ENCODE measurements at regions not wholly inside any gene's neighbourhood (a gene's known extent, or its start where the extent isn't known, plus 50 kb on each side); places are given as distances from the start of the nearest gene placed in this dataset.
A peak's percentile ranks its signal among the peaks of the same experiment; 100 is the strongest.

DNA sequence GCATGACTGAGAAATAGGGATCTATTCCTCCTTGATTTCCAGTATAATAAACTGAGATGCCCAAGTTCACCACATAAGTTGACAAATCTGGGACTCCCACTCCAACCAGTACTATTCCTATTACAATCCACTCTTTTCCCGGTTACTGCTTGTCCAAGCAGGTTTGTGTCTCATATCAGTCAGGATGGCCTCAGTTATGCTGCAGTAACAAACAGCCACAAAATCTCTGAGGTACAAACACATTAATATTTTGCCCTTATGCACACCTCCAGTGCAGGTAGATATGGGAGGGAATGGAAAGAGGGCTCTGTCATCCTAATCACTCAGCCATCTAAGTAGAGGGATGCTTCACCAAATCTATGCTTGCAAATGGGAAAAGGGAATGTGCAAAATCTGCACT lies 207.8 kb downstream of the RAB28 start:
- H3K9me3 Mint-ChIP-seq: peaks cover 12% of the 10 kb centered on the region in 2 donors
- peaks cover 6 to 8% of the 10 kb centered on the region in 2 donors for H3K36me3 Mint-ChIP-seq (ENCODE audit: insufficient read depth in 2 of 2)
- DNase-seq (no peak), ATAC-seq (replicated peaks in 1 of 2) (no peak)
- H3K4me3 Mint-ChIP-seq: no peak overlapping the region
- no peaks in the 10 kb centered on the region for H3K4me1 Mint-ChIP-seq (ENCODE audit: low read depth)
- no peak overlapping the region for H3K27ac Mint-ChIP-seq
- H3K27me3 Mint-ChIP-seq (ENCODE audit: low read depth): no peaks in the 10 kb centered on the region

DNA sequence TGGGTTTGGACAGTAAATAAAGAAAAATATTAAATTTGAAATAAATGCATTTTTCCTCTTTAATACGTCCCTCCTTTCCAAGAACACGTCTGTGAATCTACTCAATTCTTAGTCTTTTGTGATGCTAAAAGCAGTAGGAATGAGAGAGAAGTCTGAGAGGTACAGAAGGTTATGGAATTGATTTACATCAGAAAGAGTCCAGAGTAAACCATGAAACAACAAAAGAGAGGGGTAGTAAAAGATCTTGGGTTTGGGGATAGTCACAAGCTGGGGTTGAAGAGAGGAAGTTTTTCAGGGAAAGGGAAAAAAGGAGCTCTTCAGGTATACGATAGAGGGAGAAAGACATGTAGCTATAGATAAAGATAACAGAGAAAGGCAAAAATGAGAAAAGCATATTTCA lies 215.4 kb downstream of the RAB28 start:
- no peak for ATAC-seq (replicated peaks in 1 of 2)
- Mint-ChIP-seq H3K36me3 (ENCODE audit: insufficient read depth in 2 of 2) (peaks cover 4 to 6% of the 10 kb centered on the region in 2 donors), H3K27ac (no peak overlapping the region), H3K9me3 (peaks cover 0 to 7% of the 10 kb centered on the region in 2 donors), H3K27me3 (ENCODE audit: low read depth) (no peaks in the 10 kb centered on the region), H3K4me3 (no peak overlapping the region), H3K4me1 (ENCODE audit: low read depth) (no peaks in the 10 kb centered on the region)
- no peak for DNase-seq

DNA sequence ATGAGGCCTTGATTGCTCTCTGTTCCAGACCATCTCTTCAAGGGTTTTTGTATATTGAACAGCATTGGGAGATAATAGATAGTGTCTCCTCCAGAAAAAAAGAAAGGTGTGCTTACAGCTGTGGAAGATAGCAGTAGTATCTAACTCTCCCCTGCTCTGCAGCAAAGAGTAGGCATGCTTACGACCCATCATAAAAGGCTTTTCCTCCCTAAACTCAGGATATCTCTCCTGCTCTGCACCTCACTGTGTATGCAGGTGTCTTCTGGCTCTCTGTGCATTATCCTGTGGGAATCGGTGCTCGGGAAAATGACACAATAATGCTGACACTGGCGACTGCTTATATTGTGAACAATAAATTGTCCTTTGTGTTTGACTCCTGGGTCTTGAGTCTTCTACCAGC lies 216.0 kb downstream of the RAB28 start:
- Mint-ChIP-seq H3K27me3 (ENCODE audit: low read depth) (no peaks in the 10 kb centered on the region), H3K27ac (no peak overlapping the region), H3K9me3 (peaks cover 0 to 4% of the 10 kb centered on the region in 2 donors), H3K4me3 (no peak overlapping the region), H3K4me1 (ENCODE audit: low read depth) (no peaks in the 10 kb centered on the region), H3K36me3 (ENCODE audit: insufficient read depth in 2 of 2) (peaks cover 2 to 4% of the 10 kb centered on the region in 2 donors)
- ATAC-seq (replicated peaks in 1 of 2) (no peak), DNase-seq (no peak)

DNA sequence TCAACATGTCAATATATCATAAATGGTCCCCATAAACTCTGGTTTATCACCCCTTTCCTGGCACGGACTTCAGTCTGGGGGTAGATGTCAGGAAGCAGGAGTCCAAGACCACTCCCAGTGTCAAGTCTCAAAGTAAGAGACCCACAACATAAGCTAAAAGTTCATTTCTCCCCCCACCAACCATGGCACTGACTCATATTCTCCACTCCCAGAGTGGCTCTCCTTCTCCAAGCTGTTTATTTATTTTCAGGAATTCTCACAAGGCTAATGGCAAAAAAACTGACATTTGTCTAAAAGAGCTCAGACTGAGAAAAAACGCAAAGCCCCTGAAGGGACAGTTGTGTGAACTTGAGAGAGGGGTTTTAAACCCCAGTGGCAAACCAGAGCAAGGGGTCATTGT lies 217.0 kb downstream of the RAB28 start:
- ATAC-seq (replicated peaks in 1 of 2) (no peak), DNase-seq (no peak)
- Mint-ChIP-seq H3K27ac (no peak overlapping the region), H3K4me3 (no peak overlapping the region), H3K36me3 (ENCODE audit: insufficient read depth in 2 of 2) (peaks cover 2 to 4% of the 10 kb centered on the region in 2 donors), H3K27me3 (ENCODE audit: low read depth) (no peaks in the 10 kb centered on the region), H3K4me1 (ENCODE audit: low read depth) (no peaks in the 10 kb centered on the region), H3K9me3 (peaks cover 0 to 4% of the 10 kb centered on the region in 2 donors)

DNA sequence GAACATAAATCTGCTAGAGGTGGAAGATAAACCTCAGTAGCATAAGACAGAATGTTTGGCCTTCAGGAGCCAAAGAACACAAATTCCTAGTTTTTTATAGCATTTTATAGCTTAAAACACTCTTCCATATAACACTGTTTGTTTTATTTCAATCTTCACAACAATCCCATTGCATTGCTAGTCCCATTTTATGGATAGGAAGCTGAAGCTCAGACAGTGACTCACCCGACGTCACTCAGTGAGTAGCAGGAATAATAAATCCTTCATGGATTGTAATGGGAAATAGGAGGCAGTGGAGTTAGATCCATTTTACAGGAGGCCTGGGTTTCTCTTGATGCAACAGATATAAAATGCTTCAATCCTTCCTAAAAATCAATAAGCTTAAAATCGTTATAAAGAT lies 217.5 kb downstream of the RAB28 start:
- no peak for DNase-seq
- Mint-ChIP-seq H3K9me3 (peaks cover 0 to 4% of the 10 kb centered on the region in 2 donors), H3K27ac (no peak overlapping the region)

DNA sequence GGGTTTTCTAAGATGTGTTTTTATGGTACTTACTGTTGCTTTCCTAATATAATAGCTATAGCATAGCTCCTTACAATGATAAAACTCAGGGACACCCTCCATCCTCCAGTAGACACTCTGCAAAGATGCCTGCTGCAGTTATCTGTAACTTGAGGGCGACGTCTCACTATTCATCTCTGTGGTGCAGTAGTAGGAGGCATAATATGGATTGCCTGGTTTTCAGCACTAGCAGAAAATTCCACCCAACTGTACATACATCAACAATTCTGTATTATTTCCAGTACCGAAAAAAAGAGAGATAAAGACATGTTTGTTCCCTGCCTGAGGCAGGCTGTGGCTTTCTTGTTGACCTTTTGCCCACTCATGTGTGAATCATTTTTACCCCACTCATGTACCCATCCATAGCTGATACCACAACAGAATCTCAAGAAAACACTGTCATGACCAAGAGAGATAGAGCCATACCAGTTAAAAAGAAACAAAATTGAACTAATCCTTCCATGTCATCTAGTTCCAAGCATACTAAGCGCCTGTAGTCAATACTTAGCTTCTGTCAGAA lies 220.1 kb downstream of the RAB28 start:
- Mint-ChIP-seq H3K36me3 (ENCODE audit: insufficient read depth in 2 of 2) (no peaks in the 10 kb centered on the region), H3K4me3 (no peak overlapping the region), H3K27me3 (ENCODE audit: low read depth) (no peaks in the 10 kb centered on the region), H3K27ac (no peak overlapping the region), H3K4me1 (ENCODE audit: low read depth) (no peaks in the 10 kb centered on the region), H3K9me3 (no peaks in the 10 kb centered on the region)
- no peak for DNase-seq
- peak; percentile 43 to 48 for ATAC-seq (replicated peaks in 1 of 2)

More for the DNA sequence above, 217.5 kb downstream of the RAB28 start:
- ATAC-seq (replicated peaks in 1 of 2): no peak
- Mint-ChIP-seq H3K36me3 (ENCODE audit: insufficient read depth in 2 of 2) (peaks cover 2 to 4% of the 10 kb centered on the region in 2 donors), H3K4me1 (ENCODE audit: low read depth) (no peaks in the 10 kb centered on the region), H3K4me3 (no peak overlapping the region), H3K27me3 (ENCODE audit: low read depth) (no peaks in the 10 kb centered on the region)

DNA sequence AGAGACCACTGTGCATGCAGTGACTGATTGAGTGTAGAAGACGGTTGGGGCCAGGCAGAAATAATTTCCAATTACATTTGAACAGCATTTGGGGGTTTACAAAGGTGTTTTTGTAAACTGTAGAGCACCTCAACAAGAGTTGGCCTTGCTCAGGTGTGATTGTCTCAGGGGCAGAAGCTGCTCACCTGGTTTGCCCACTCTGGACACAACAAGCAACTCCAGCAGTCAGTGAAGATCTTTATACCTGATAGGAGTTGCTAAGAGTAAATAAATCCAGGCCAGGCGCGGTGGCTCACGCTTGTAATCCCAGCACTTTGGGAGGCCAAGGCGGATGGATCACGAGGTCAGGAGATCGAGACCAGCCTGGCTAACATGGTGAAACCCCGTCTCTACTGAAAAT lies 221.3 kb downstream of the RAB28 start:
- Mint-ChIP-seq H3K27ac (no peak overlapping the region), H3K4me3 (no peak overlapping the region), H3K9me3 (peaks cover under 1 to 1% of the 10 kb centered on the region in 2 donors), H3K27me3 (ENCODE audit: low read depth) (no peaks in the 10 kb centered on the region), H3K4me1 (ENCODE audit: low read depth) (no peaks in the 10 kb centered on the region), H3K36me3 (ENCODE audit: insufficient read depth in 2 of 2) (no peaks in the 10 kb centered on the region)
- ATAC-seq (replicated peaks in 1 of 2) (no peak), DNase-seq (no peak)

DNA sequence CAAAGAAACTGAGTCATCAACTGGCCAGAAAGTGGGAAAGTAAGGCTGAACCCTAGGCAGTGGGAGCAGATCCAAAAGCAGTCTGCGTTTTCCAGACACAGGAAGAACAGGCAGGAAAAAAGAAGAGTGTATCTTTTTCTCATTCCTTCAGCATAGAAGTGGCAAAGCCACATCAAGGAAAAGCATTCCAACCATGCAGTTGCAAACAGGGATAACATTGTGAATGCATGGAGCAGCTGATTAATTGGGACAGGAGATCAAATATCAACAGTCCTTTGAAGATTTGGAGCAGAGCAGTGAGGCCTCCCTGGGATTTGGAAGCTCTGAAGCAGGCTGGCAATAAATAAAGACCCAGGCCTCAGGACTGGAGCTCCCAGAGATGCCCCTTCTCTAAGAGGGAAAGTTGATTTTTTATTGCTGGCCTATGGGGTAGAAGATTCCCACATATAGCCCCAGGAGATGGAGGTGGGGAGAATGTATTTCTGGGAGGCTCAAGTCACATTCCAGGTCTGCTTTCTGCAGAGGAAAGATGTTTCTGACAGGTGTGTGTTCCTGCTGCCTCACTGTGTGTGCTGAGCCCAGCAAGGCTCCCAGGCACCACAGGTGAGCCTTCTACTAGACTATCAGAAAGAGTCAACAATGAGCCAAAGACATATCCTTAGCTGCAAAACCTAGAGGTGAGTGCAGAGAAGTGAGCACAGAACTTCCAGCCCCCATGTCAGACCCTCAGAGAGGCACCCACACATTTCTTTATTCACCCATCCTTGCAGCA lies 222.5 kb downstream of the RAB28 start:
- no peaks in the 10 kb centered on the region for H3K27me3 Mint-ChIP-seq (ENCODE audit: low read depth)
- H3K4me3 Mint-ChIP-seq: no peak overlapping the region
- H3K27ac Mint-ChIP-seq: no peak overlapping the region
- no peaks in the 10 kb centered on the region for H3K36me3 Mint-ChIP-seq (ENCODE audit: insufficient read depth in 2 of 2)
- no peak for ATAC-seq (replicated peaks in 1 of 2)
- H3K4me1 Mint-ChIP-seq (ENCODE audit: low read depth): no peaks in the 10 kb centered on the region
- H3K9me3 Mint-ChIP-seq: peaks cover 4 to 5% of the 10 kb centered on the region in 2 donors
- DNase-seq: no peak

DNA sequence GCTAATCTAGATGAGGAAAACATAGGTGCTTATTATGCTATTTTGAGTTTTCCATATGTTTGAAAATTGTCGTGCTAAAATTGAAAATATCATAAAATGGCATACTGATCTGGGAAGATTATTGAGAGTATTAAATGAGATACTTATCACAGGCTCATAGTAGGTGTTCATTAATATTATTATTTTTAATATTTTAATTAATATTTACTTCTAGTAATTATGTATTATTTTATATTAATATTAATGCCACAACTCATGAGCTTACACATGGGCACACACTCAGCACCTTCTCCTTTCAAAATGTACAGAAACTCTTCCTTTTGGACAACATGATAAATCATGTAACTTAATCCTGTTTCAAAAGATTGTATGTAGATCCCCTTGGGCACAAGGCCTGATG lies 223.6 kb downstream of the RAB28 start:
- peaks cover 4 to 5% of the 10 kb centered on the region in 2 donors for H3K9me3 Mint-ChIP-seq
- no peak for DNase-seq
- no peak for ATAC-seq (replicated peaks in 1 of 2)
- H3K27ac Mint-ChIP-seq: no peak overlapping the region
- no peak overlapping the region for H3K4me3 Mint-ChIP-seq
- no peaks in the 10 kb centered on the region for H3K36me3 Mint-ChIP-seq (ENCODE audit: insufficient read depth in 2 of 2)
- no peaks in the 10 kb centered on the region for H3K4me1 Mint-ChIP-seq (ENCODE audit: low read depth)
- H3K27me3 Mint-ChIP-seq (ENCODE audit: low read depth): no peaks in the 10 kb centered on the region

DNA sequence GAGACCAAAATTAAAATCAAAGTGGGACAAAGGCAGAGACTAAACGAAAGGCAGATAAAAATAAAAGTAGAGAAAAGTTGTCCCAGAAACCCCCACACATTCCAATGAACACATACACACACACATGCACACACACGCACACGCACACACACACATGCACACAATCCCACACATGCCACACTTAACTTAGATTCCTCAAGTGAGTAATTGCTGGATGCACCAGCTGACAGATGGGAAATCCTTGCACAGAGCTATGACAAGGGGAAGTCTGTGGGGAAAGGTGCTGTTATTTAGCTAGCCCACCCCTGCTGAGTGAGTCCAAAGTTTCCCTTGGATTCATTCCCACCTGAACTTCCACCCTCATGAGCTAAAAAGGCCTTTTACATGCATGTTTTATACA lies 233.9 kb downstream of the RAB28 start:
- no peaks in the 10 kb centered on the region for H3K27me3 Mint-ChIP-seq (ENCODE audit: low read depth)
- no peak overlapping the region for H3K27ac Mint-ChIP-seq
- no peak overlapping the region for H3K4me3 Mint-ChIP-seq
- no peak for ATAC-seq (replicated peaks in 1 of 2)
- H3K9me3 Mint-ChIP-seq: peaks cover 13 to 22% of the 10 kb centered on the region in 2 donors
- no peaks in the 10 kb centered on the region for H3K4me1 Mint-ChIP-seq (ENCODE audit: low read depth)
- no peak for DNase-seq
- H3K36me3 Mint-ChIP-seq (ENCODE audit: insufficient read depth in 2 of 2): peaks cover 16 to 22% of the 10 kb centered on the region in 2 donors

DNA sequence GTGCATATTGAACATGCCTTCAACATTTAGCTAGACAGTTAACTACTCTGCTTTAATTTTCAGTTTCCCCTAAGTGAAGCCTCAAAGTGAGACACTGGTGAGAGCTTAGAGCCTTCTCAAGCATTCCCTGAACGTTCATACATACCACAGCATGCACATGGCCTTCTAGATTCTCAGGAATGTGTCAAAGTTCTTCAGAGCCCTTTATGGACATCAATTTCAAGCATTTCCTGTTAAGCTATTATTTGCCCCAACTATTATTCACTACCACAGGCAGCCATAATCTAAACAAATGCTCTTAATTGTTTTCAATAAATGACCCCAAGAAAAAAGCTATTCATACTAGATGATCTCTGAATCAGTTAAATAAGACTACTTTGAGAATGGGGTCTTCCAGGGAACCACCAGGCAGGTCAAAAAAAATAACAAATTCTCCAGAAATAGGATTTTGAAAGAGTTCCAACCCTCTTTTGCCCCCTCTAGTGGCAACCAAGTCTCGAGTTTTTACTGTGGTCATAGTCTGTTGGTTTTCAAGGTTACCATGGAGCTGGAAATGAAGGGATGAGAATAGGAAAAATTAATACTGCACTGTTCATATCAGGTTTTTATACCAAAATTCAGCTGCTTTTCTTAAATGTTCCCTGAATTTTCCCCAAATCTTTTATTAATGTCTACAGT lies 235.4 kb downstream of the RAB28 start:
- H3K4me1 Mint-ChIP-seq (ENCODE audit: low read depth): no peaks in the 10 kb centered on the region
- peaks cover 16 to 22% of the 10 kb centered on the region in 2 donors for H3K36me3 Mint-ChIP-seq (ENCODE audit: insufficient read depth in 2 of 2)
- no peaks in the 10 kb centered on the region for H3K27me3 Mint-ChIP-seq (ENCODE audit: low read depth)
- DNase-seq (no peak), ATAC-seq (replicated peaks in 1 of 2) (no peak)
- no peak overlapping the region for H3K4me3 Mint-ChIP-seq
- H3K27ac Mint-ChIP-seq: no peak overlapping the region
- H3K9me3 Mint-ChIP-seq: peaks cover 13 to 22% of the 10 kb centered on the region in 2 donors

DNA sequence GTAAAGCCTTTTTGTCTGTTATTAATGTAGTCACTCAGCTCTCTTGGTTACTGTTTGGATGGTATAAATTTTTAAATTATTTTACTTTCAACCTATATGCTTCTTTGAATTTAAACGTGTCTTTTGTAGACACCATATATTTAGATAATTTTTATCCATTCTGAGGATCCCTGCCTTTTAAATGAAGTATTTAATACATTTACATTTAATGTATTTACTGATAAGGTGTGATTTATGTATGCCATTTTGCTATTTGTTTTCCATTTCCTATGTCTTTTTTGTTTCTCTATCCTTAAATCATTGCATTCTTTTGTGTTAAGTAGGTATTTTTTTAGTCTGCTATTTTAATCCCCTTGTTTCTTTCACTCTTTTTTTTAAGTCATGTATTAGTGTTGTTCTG lies 238.0 kb downstream of the RAB28 start:
- Mint-ChIP-seq H3K9me3 (peaks cover 16 to 18% of the 10 kb centered on the region in 2 donors), H3K4me1 (ENCODE audit: low read depth) (no peaks in the 10 kb centered on the region), H3K27me3 (ENCODE audit: low read depth) (no peaks in the 10 kb centered on the region), H3K36me3 (ENCODE audit: insufficient read depth in 2 of 2) (peaks cover 12 to 22% of the 10 kb centered on the region in 2 donors), H3K4me3 (no peak overlapping the region), H3K27ac (no peak overlapping the region)
- DNase-seq (no peak), ATAC-seq (replicated peaks in 1 of 2) (no peak)

DNA sequence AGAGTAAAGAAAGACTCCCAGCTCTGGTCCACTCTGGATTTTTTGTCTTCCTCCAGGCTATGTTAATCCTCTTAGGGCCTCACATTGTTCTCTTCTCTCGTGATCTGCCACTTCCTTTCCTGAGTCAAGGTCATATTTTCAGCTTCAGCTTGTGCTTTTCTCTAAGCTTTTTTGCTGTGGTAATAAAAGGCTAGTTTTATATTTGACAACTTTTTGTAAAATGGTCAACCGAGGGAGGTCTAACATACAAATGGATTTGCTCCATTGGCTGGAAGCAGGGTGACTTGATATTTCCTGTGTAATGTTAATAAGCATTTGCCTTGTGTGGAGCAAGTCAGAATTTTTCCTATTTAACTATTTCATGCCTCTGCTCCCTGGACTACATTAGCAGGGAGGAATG lies 239.7 kb downstream of the RAB28 start:
- Mint-ChIP-seq H3K36me3 (ENCODE audit: insufficient read depth in 2 of 2) (peaks cover 7 to 15% of the 10 kb centered on the region in 2 donors), H3K27ac (no peak overlapping the region), H3K27me3 (ENCODE audit: low read depth) (no peaks in the 10 kb centered on the region), H3K4me1 (ENCODE audit: low read depth) (peaks cover 10% of the 10 kb centered on the region), H3K9me3 (peaks cover 10 to 18% of the 10 kb centered on the region in 2 donors), H3K4me3 (no peak overlapping the region)
- ATAC-seq (replicated peaks in 1 of 2): no peak
- DNase-seq: no peak
